ENCODE measurements at regions not wholly inside any gene's neighbourhood (a gene's known extent, or its start where the extent isn't known, plus 50 kb on each side); places are given as distances from the start of the nearest gene placed in this dataset.

GRCh38 chr9:113781896-113782295 lies 94.2 kb upstream of the ZNF618 start:
- no peak for TF ChIP-seq POLR2AphosphoS5 (IDR thresholded peaks at IDR 0.05)
- TF ChIP-seq, protein P1, sequence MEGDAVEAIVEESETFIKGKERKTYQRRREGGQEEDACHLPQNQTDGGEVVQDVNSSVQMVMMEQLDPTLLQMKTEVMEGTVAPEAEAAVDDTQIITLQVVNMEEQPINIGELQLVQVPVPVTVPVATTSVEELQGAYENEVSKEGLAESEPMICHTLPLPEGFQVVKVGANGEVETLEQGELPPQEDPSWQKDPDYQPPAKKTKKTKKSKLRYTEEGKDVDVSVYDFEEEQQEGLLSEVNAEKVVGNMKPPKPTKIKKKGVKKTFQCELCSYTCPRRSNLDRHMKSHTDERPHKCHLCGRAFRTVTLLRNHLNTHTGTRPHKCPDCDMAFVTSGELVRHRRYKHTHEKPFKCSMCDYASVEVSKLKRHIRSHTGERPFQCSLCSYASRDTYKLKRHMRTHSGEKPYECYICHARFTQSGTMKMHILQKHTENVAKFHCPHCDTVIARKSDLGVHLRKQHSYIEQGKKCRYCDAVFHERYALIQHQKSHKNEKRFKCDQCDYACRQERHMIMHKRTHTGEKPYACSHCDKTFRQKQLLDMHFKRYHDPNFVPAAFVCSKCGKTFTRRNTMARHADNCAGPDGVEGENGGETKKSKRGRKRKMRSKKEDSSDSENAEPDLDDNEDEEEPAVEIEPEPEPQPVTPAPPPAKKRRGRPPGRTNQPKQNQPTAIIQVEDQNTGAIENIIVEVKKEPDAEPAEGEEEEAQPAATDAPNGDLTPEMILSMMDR (IDR thresholded peaks at IDR 0.05) = no peak
